Spleen (tissue), 11 donors: ENCODE measurements at regions not wholly inside any gene's neighbourhood (a gene's known extent, or its start where the extent isn't known, plus 50 kb on each side); places are given as distances from the start of the nearest gene placed in this dataset.

Experiments
- DNase-seq: peaks from one replicate; pipeline ENCODE4 v3.0.0-alpha.2; 2020
- H3K27ac ChIP-seq, 8 donors: fragments of 200-600 bp; sonication (generic) in 7 of 8; 1 replicate in 4 of 8; 2 replicates in 4 of 8; pipeline versions ENCODE4 v1.5.0 to v1.8.0; 2016 to 2021; ENCODE audit warnings: inconsistent platforms in 4 of 8, mild to moderate bottlenecking in 4 of 8, moderate library complexity in 1 of 8
- H3K27me3 ChIP-seq, 7 donors: fragments of 200-600 bp; sonication (generic) in 6 of 7; replicated peaks in 1 of 7; 1 replicate in 4 of 7; 2 replicates in 3 of 7; pipeline versions ENCODE4 v1.5.0 to v1.8.0; 2016 to 2021; ENCODE audit warnings: inconsistent platforms in 3 of 7, mild to moderate bottlenecking in 1 of 7
- H3K36me3 ChIP-seq, 6 donors: fragments of 200-600 bp; sonication (generic) in 5 of 6; 1 replicate in 4 of 6; 2 replicates in 2 of 6; pipeline versions ENCODE4 v1.5.0 to v1.8.0; 2016 to 2021; ENCODE audit warnings: inconsistent platforms in 2 of 6
- H3K4me1 ChIP-seq, 6 donors: fragments of 200-600 bp; sonication (generic) in 5 of 6; 1 replicate in 3 of 6; 2 replicates in 3 of 6; pipeline versions ENCODE4 v1.5.0 to v1.8.0; 2016 to 2021; ENCODE audit warnings: inconsistent platforms in 3 of 6
- H3K4me3 ChIP-seq, 8 donors: fragments of 200-600 bp; sonication (generic) in 7 of 8; 1 replicate in 4 of 8; 2 replicates in 4 of 8; pipeline versions ENCODE4 v1.5.0 to v1.8.0; 2016 to 2021; ENCODE audit warnings: inconsistent platforms in 4 of 8, mild to moderate bottlenecking in 4 of 8, moderate library complexity in 2 of 8
- H3K9me3 ChIP-seq, 8 donors: fragments of 200-600 bp; sonication (generic) in 7 of 8; 1 replicate in 4 of 8; 2 replicates in 4 of 8; pipeline versions ENCODE4 v1.5.0 to v1.8.0; 2016 to 2021; ENCODE audit warnings: inconsistent platforms in 4 of 8
- CTCF ChIP-seq, 11 experiments: fragments of 200-600 bp in 7 of 11; fragments of 450-650 bp in 4 of 11; sonication (generic) in 4 of 11; IDR thresholded peaks in 8 of 11; conservative IDR thresholded peaks in 3 of 11; 1 replicate in 7 of 11; 2 replicates in 4 of 11; pipeline versions ENCODE4 v1.4.0 to v1.8.0; 2016 to 2021; ENCODE audit warnings: antibody characterized with exemption in 11 of 11, inconsistent platforms in 4 of 11, mild to moderate bottlenecking in 1 of 11
- POLR2A ChIP-seq, 3 donors: fragments of 450-650 bp; IDR thresholded peaks; one replicate each; pipeline ENCODE4 v1.5.1; 2017; ENCODE audit warnings: antibody characterized with exemption in 3 of 3, mild to moderate bottlenecking in 1 of 3
- POLR2AphosphoS5 ChIP-seq, 3 donors: sonication (generic); formaldehyde crosslinking; IDR thresholded peaks; one replicate each; pipeline ENCODE4 v1.5.1; 2017; ENCODE audit warnings: antibody characterized with exemption in 3 of 3
- WGBS, 5 donors: extraction: QIAGEN DNeasy Blood & Tissue Kit in 3 of 5; methylation state at CpG; one replicate each; pipeline versions ENCODE4 v1.1.5 to v1.1.7; 2013 to 2018; 5-methylcytosine and 5-hydroxymethylcytosine counted together
- intact Hi-C: fragments of 100-400 bp; cut with DNase I; formaldehyde crosslinking; loops from one replicate; pipeline ENCODE4 v1.15.0; 2023; ENCODE audit warnings: low total_unique reads
- donor health status: healthy with polysubstance abuse.
- donor health status: DM: no; HTN: no; CAD: no; lungs with moderate emphysema.
- donor health status: DM: no; HTN: no; CAD: no.
- donor health status: Bipolar disorder and iron deficiency.
- donor health status: healthy.
- donor health status: DM: no; HTN: no; CAD: no.
- donor health status: DM: yes; HTN: yes; CAD: no.

- DNase-seq, result no peak
- Histone ChIP-seq H3K27ac (no peak overlapping the region), H3K9me3 (peaks cover 15 to 91% (median 88%) of the 10 kb centered on the region in 8 donors), H3K27me3 (no peaks in the 10 kb centered on the region), H3K4me1 (no peaks in the 10 kb centered on the region), H3K4me3 (no peak overlapping the region), H3K36me3 (no peaks in the 10 kb centered on the region)
- 72 to 80% (median 77%) methylated on average over 10 of the region's 10 CpGs for WGBS, 5 donors
- intact Hi-C loops, result no loop called here
- TF ChIP-seq POLR2A (IDR thresholded peaks at IDR 0.05) (no peak), POLR2AphosphoS5 (IDR thresholded peaks at IDR 0.05) (no peak), CTCF (IDR thresholded peaks at IDR 0.05 in 8 of 11, conservative IDR thresholded peaks at IDR 0.05 in 3 of 11) (no peak)
Measured at GRCh38 chr17:26807024-26807423, 486.9 kb upstream of the WSB1 start.

GRCh38 chr17:26809033-26809432 is 484.9 kb upstream of the WSB1 start:
- TF ChIP-seq POLR2A (IDR thresholded peaks at IDR 0.05), result no peak
- TF ChIP-seq POLR2AphosphoS5 (IDR thresholded peaks at IDR 0.05), result no peak
- TF ChIP-seq CTCF (IDR thresholded peaks at IDR 0.05 in 8 of 11, conservative IDR thresholded peaks at IDR 0.05 in 3 of 11), result no peak
- intact Hi-C loops, result no loop called here
- H3K27me3 ChIP-seq, result no peaks in the 10 kb centered on the region
- no peaks in the 10 kb centered on the region for H3K4me1 ChIP-seq
- no peak overlapping the region for H3K4me3 ChIP-seq
- H3K9me3 ChIP-seq, result peaks cover 6 to 87% (median 84%) of the 10 kb centered on the region in 8 donors
- H3K36me3 ChIP-seq, result no peaks in the 10 kb centered on the region
- 66 to 78% (median 76%) methylated on average over 10 of the region's 10 CpGs for WGBS, 5 donors
- no peak overlapping the region for H3K27ac ChIP-seq
- DNase-seq, result no peak

- Histone ChIP-seq H3K4me3 (no peak overlapping the region), H3K9me3 (peaks cover 0 to 98% (median 98%) of the 10 kb centered on the region in 8 donors), H3K36me3 (no peaks in the 10 kb centered on the region), H3K4me1 (no peaks in the 10 kb centered on the region), H3K27ac (no peak overlapping the region), H3K27me3 (no peaks in the 10 kb centered on the region)
- TF ChIP-seq POLR2A (IDR thresholded peaks at IDR 0.05) (no peak), CTCF (IDR thresholded peaks at IDR 0.05 in 8 of 11, conservative IDR thresholded peaks at IDR 0.05 in 3 of 11) (no peak), POLR2AphosphoS5 (IDR thresholded peaks at IDR 0.05) (no peak)
- no peak for DNase-seq
- 74 to 81% (median 78%) methylated on average over 9 of the region's 9 CpGs for WGBS, 5 donors
- intact Hi-C loops, result no loop called here
Measured at GRCh38 chr17:26818736-26819135, 475.2 kb upstream of the WSB1 start.
